Right ventricle myocardium superior (tissue), 1 donor: ENCODE measurements at regions not wholly inside any gene's neighbourhood (a gene's known extent, or its start where the extent isn't known, plus 50 kb on each side); places are given as distances from the start of the nearest gene placed in this dataset.
"Not testable (repeated sequence)": the region's sequence is repeated elsewhere in the genome, so short reads cannot be mapped to it uniquely, and the experiment has no call there.

ENCODE experiments used
- ATAC-seq: fragments of 200-7000 bp; cut with Tn5 transposase; one replicate; pipeline ENCODE4 v1.9.1; 2020; ENCODE audit warnings: mild to moderate bottlenecking; ENCODE audit not compliant: poor library complexity
- DNase-seq: peaks from one replicate; pipeline ENCODE4 v3.0.0-alpha.2; 2020
- intact Hi-C: fragments of 100-400 bp; cut with DNase I; formaldehyde crosslinking; loops from one replicate; pipeline ENCODE4 v1.11.2; 2022
- donor health status: DM: no; HTN: yes; CAD: no; lungs with severe emphysema.

GRCh38 chr19:32041681-32042292, 303.6 kb upstream of the ZNF507 start:
- intact Hi-C loops, result loop anchor here (5.0 to 10.0 kb wide), 2 partner anchors 359 to 1357 kb away; no protein-coding TSS in a partner anchor
- peak; percentile 45 for DNase-seq
- ATAC-seq, result peak; percentile 53

GRCh38 chr19:32047788-32048187, 297.6 kb upstream of the ZNF507 start:
- intact Hi-C loops, result loop anchor here (10.0 kb wide), 1 partner anchor 1363 kb away; no protein-coding TSS in a partner anchor
- ATAC-seq (no peak), DNase-seq (no peak)

DNA sequence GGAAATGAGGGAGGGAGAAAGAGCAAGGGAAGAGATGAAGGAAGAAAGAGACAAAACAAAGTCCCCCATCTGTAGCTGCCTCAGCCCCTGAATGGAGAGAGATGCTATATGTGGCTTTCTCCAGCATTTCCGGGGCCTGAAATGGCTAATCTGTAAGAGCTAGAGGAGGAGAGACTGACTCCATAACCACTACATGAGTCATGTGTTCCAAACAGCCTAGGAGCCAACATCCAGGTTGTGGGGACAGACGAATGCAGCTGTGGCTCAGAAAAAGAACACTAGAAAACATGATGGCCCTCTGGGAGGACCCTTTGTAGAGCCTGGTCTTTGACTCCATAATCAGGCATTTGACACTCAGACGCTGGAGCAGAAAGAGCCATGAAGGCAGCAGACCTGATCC, 292.0 kb upstream of the ZNF507 start:
- intact Hi-C loops, result no loop called here

GRCh38 chr19:32053861-32054260, 291.5 kb upstream of the ZNF507 start:
- intact Hi-C loops, result no loop called here
- DNase-seq (no peak), ATAC-seq (no peak)

More for the DNA sequence above, 292.0 kb upstream of the ZNF507 start:
- DNase-seq (no peak), ATAC-seq (no peak)

DNA sequence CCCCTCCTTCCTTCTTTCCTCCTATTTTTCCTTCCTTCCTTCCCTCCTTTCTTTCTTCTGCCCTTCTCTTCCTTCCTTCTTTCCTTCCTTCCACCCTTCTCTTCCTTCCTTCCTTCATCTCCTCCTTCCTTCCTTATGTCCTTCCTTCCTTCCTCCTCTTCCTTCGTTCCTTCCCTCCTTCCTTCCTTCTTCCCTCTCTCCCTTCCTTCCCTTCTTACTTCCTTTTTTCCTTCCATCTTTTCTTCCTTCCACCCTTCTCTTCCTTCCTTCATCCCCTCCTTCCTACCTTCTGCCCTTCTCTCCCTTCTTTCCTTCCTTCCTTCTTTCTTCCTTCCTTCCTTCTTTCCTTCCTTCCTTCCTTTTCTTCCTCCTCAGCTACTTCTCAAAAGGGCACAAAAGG, 287.3 kb upstream of the ZNF507 start:
- intact Hi-C loops, result no loop called here
- DNase-seq (no peak), ATAC-seq (no peak)

DNA sequence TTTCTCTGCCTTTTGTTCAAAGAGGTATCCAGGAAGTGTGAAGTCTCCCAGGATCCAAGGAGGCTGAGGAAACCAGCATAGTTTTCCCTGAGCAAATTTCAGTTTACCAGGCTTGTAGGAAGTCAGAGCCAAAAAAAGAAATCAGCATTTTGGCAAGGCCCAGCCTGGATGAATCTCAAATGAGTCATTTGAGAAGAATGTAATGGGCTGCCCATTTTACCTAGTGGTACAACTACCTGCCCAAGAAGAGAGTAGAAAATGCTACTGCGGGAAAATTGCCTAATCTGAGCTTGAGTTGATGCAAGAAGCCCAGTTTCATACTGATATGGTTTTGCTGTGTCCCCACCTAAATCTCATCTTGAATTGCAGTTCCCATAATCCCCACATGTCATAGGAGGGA, 284.1 kb upstream of the ZNF507 start:
- ATAC-seq (peak; percentile 38), DNase-seq (no peak)
- intact Hi-C loops, result no loop called here

GRCh38 chr19:32063601-32064000, 281.8 kb upstream of the ZNF507 start:
- DNase-seq, result peak; percentile 50
- peak; percentile 94 for ATAC-seq
- intact Hi-C loops, result no loop called here

DNA sequence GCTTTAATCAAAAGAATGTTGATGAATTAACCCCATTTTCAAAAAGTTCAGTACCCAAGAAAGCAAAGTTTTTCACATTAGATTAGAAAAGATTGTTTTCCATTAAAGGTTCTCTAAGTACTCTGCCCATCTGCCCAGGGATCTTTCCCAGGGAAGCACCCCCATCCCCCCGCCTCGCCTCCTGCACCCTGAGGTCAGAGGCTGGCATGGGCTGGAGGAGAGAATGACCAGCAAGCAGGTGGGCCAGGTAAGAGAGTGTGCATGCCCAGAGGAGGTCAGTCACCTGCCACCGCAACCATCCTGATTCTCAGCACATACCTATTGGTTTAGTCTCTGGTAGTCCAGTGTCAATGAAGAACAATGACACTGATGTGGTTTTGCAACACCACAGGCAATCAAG, 279.4 kb upstream of the ZNF507 start:
- DNase-seq (no peak), ATAC-seq (no peak)
- intact Hi-C loops, result no loop called here

DNA sequence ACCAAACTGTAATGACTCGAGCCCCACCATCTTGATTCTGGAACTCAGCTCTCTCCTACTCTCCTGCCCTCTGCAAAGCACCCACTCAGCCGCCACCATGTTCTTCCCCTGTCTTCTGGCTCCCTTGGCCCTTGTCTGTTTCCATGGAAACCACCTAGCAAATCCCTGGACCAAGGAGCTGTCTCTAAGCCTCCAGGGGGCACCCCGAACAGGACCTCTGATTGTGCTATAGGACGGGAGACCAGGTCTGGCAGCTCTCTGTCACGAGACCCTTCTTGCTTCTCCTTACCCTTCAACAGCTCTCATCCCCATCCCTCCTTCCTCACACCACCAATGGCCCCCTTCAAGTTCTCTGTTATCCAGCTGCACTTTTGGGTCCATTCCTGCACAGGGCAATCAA, 277.7 kb upstream of the ZNF507 start:
- no peak for DNase-seq
- no peak for ATAC-seq
- intact Hi-C loops, result no loop called here

DNA sequence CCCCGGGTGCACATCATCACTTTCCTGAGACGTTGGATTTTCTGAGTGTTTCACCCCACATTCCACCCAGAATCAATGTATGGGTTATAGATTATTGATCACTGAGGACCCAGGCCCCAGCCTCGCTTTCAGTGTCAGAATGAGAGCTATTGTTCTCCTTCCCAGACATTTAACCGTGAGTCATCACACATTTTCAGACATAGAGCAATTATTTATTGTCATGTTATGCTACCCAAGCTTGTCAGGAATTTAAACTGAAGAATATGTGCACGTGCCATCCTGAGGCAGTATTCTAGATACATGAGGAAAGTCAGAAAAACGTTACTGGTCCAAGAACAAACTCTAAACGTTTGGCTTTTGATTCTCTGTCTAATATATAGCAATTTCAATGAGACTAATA, 276.6 kb upstream of the ZNF507 start:
- ATAC-seq (no peak), DNase-seq (no peak)
- intact Hi-C loops, result no loop called here

DNA sequence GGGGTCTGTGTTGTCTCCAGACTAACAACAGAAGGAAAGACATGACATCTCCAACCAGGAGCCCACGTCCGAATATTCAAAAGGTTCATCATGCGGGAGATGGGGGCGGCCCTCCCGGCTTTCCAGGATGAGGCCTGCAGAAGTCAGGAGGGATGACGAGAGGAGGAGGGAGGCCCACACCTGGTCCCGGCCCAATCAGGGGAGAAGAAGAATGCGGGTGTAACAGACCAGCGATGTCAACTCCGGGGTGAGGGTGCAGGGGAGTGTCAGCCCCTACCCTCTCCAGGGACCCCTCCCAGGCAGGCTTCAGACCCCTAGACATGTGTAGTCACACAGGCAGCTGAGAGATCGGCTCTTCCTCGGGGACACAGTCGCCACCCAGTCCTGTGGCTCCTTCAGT, 275.3 kb upstream of the ZNF507 start:
- DNase-seq, result no peak
- intact Hi-C loops, result no loop called here
- no peak for ATAC-seq

DNA sequence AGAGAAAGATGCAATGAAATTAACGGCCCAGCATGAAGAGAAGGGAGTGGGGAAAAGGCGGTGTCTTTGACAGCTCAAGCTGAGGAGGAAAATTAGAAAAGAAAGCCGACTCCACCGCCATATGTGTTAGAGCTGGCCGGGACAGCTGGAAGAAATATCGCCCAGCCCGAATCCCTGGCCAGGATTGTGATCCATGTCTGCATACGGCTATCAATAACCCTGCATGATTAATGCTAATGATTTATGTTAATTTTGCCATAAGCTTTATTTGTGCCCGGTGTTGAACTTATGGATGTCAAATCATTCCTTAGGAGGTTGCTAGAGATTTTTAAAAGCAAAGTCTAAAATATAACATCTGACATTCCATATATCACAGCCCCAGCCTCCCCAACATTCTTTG, 263.4 kb upstream of the ZNF507 start:
- intact Hi-C loops, result no loop called here
- ATAC-seq (no peak), DNase-seq (no peak)

- ATAC-seq, intact Hi-C loops, DNase-seq: not testable (repeated sequence)
Observed at GRCh38 chr19:32084756-32085363, 260.6 kb upstream of the ZNF507 start.

- DNase-seq (no peak), ATAC-seq (no peak)
- intact Hi-C loops, result no loop called here
Observed at GRCh38 chr19:32091241-32091640, 254.2 kb upstream of the ZNF507 start.

- DNase-seq (no peak), ATAC-seq (no peak)
- intact Hi-C loops, result no loop called here
Observed at GRCh38 chr19:32097011-32097410, 248.4 kb upstream of the ZNF507 start.

GRCh38 chr19:32097620-32098019, 247.8 kb upstream of the ZNF507 start:
- intact Hi-C loops, result no loop called here
- DNase-seq (no peak), ATAC-seq (no peak)

- ATAC-seq (no peak), DNase-seq (no peak)
- intact Hi-C loops, result no loop called here
Observed at GRCh38 chr19:32098968-32099367, 246.4 kb upstream of the ZNF507 start.

DNA sequence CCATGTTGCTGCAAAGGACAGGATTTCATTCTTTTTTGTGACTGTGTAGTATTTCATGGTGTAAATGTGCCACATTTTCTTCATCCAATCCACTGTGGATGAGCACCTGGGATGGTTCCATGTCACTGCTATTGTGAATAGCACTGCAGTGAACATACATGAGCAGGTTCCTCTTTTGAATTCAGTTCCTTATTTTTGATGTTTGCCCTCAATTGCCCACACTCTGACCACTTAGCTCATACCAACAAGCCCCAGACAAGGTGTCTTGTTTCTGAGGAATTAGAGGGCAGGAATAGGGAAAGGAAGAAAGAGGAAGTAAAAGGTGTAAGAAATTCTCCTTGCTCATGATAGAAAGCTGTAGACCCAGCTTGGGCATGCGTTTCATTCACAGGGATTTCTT, 244.2 kb upstream of the ZNF507 start:
- no peak for ATAC-seq
- intact Hi-C loops, result no loop called here
- DNase-seq, result no peak

DNA sequence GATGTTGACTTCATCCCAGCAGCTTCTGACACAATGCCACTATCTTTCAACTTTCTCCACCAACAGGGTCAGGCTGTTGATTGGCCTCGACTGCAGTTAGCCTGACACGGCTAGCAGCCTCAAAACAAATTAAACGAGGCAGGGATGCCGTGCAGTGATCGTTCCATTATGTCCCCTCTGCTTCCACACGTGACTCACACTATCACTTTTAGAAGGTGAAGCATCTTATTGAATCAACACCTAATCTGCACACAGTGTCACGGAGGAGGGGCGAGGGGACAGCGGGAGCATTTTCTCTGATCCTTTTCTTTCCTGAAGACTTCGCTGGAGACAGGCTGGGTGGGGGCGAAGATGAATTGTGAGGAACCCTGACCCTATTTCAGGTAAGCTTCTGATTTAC, 241.9 kb upstream of the ZNF507 start:
- intact Hi-C loops, result no loop called here
- DNase-seq, result no peak
- ATAC-seq, result no peak

DNA sequence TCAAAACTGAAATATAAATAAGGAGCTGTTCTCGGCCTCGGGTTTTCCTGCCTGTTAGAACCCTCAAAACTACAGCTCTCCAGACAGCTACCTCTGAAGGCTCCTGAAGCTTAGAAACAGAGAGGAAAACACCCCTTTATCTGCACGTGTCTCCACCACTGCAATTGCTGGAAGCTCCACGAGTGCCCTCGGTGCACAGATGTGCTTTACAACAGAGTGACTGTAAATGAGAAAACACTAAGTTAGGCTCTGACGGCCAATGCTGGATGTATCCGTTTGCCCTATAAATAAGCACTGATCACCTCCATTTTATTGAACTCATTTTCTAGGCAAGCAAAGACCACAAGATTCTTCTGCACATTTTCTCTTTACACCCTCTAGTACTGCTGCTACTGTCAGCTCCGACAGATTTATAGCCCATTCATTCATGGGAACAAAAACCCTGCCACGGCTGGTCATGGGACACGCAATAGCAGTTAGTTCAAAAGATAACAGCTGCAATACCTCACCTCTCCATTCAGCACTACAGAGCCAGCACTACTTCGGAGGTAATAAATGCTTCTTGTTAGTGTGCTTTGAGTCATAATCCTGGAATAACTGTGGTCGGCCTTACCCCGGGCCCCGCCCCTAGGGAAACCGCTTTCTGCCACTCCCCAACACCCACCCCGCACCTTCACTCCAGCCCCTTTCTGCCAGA, 241.1 kb upstream of the ZNF507 start:
- DNase-seq (no peak), ATAC-seq (no peak)
- intact Hi-C loops, result no loop called here
